ENCODE measurements at regions not wholly inside any gene's neighbourhood (a gene's known extent, or its start where the extent isn't known, plus 50 kb on each side); places are given as distances from the start of the nearest gene placed in this dataset.

DNA sequence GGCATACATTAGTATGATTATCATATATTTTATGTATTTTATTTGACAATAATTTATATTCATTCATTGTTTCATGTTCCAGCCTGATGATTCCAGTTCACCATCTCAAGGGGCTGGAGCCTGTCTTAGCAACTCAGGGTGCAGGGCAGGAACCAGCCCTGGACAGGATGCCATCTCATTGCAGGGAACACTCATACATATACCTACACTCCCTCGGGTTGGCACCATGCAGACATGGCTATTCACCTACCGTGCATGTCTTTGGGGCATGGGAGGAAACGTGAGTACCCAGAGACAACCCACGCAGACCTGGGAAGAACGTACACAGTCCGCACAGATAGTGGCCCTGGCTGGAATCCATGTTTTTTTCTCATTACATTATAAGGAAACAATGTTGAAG, 151.0 kb upstream of the ZNF536 start:
- TF ChIP-seq, protein P1, sequence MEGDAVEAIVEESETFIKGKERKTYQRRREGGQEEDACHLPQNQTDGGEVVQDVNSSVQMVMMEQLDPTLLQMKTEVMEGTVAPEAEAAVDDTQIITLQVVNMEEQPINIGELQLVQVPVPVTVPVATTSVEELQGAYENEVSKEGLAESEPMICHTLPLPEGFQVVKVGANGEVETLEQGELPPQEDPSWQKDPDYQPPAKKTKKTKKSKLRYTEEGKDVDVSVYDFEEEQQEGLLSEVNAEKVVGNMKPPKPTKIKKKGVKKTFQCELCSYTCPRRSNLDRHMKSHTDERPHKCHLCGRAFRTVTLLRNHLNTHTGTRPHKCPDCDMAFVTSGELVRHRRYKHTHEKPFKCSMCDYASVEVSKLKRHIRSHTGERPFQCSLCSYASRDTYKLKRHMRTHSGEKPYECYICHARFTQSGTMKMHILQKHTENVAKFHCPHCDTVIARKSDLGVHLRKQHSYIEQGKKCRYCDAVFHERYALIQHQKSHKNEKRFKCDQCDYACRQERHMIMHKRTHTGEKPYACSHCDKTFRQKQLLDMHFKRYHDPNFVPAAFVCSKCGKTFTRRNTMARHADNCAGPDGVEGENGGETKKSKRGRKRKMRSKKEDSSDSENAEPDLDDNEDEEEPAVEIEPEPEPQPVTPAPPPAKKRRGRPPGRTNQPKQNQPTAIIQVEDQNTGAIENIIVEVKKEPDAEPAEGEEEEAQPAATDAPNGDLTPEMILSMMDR (IDR thresholded peaks at IDR 0.05) = no peak
- no peak for TF ChIP-seq POLR2AphosphoS5 (IDR thresholded peaks at IDR 0.05)
